ENCODE measurements at regions not wholly inside any gene's neighbourhood (a gene's known extent, or its start where the extent isn't known, plus 50 kb on each side); places are given as distances from the start of the nearest gene placed in this dataset.
"Not testable (repeated sequence)": the region's sequence is repeated elsewhere in the genome, so short reads cannot be mapped to it uniquely, and the experiment has no call there.

GRCh38 chr4:102397056-102397455 lies 51.8 kb upstream of the SLC39A8 start:
- H3K4me3 ChIP-seq (ENCODE audit: low read depth, low read length); in situ Hi-C loops (cut with HindIII; ENCODE audit: low sequenced_read_pairs); DNase-seq (ENCODE audit: low read depth): not testable (repeated sequence)

- no peak overlapping the region for H3K4me3 ChIP-seq (ENCODE audit: low read depth, low read length)
- TF ChIP-seq CTCF (IDR thresholded peaks at IDR 0.05; ENCODE audit: low read depth, low read length, missing control alignments), result no peak
- in situ Hi-C loops (cut with HindIII; ENCODE audit: low sequenced_read_pairs), result no loop called here
- no peak for DNase-seq (ENCODE audit: low read depth)
These were observed 53.7 kb upstream of the SLC39A8 start for GRCh38 chr4:102399021-102399420.

- in situ Hi-C loops (cut with HindIII; ENCODE audit: low sequenced_read_pairs), result no loop called here
- DNase-seq (ENCODE audit: low read depth), result no peak
- TF ChIP-seq CTCF (IDR thresholded peaks at IDR 0.05; ENCODE audit: low read depth, low read length, missing control alignments), result no peak
- H3K4me3 ChIP-seq (ENCODE audit: low read depth, low read length), result no peak overlapping the region
These were observed 55.6 kb upstream of the SLC39A8 start for GRCh38 chr4:102400898-102401297.

GRCh38 chr4:102402223-102402622 lies 56.9 kb upstream of the SLC39A8 start:
- no peak for DNase-seq (ENCODE audit: low read depth)
- no peak for TF ChIP-seq CTCF (IDR thresholded peaks at IDR 0.05; ENCODE audit: low read depth, low read length, missing control alignments)
- no peak overlapping the region for H3K4me3 ChIP-seq (ENCODE audit: low read depth, low read length)
- in situ Hi-C loops (cut with HindIII; ENCODE audit: low sequenced_read_pairs), result no loop called here

GRCh38 chr4:102403116-102403515 lies 57.8 kb upstream of the SLC39A8 start:
- H3K4me3 ChIP-seq (ENCODE audit: low read depth, low read length), result no peak overlapping the region
- in situ Hi-C loops (cut with HindIII; ENCODE audit: low sequenced_read_pairs), result no loop called here
- no peak for TF ChIP-seq CTCF (IDR thresholded peaks at IDR 0.05; ENCODE audit: low read depth, low read length, missing control alignments)
- no peak for DNase-seq (ENCODE audit: low read depth)

- TF ChIP-seq CTCF (IDR thresholded peaks at IDR 0.05; ENCODE audit: low read depth, low read length, missing control alignments), result no peak
- no peak for DNase-seq (ENCODE audit: low read depth)
- no peak overlapping the region for H3K4me3 ChIP-seq (ENCODE audit: low read depth, low read length)
- in situ Hi-C loops (cut with HindIII; ENCODE audit: low sequenced_read_pairs), result no loop called here
These were observed 59.2 kb upstream of the SLC39A8 start for GRCh38 chr4:102404431-102404969.

GRCh38 chr4:102405821-102406401 lies 60.6 kb upstream of the SLC39A8 start:
- H3K4me3 ChIP-seq (ENCODE audit: low read depth, low read length), result no peak overlapping the region
- no peak for DNase-seq (ENCODE audit: low read depth)
- TF ChIP-seq CTCF (IDR thresholded peaks at IDR 0.05; ENCODE audit: low read depth, low read length, missing control alignments), result no peak
- in situ Hi-C loops (cut with HindIII; ENCODE audit: low sequenced_read_pairs), result no loop called here

GRCh38 chr4:102410884-102411283 lies 65.6 kb upstream of the SLC39A8 start:
- in situ Hi-C loops (cut with HindIII; ENCODE audit: low sequenced_read_pairs); DNase-seq (ENCODE audit: low read depth); H3K4me3 ChIP-seq (ENCODE audit: low read depth, low read length): not testable (repeated sequence)
